HG03520 (cell line): ENCODE measurements at regions not wholly inside any gene's neighbourhood (a gene's known extent, or its start where the extent isn't known, plus 50 kb on each side); places are given as distances from the start of the nearest gene placed in this dataset.
"Not testable (repeated sequence)": the region's sequence is repeated elsewhere in the genome, so short reads cannot be mapped to it uniquely, and the experiment has no call there.

ENCODE experiments used
- ATAC-seq: cut with Tn5 transposase; IDR thresholded peaks from one replicate; pipeline ENCODE4 v1.9.1; 2021; ENCODE audit warnings: mild to moderate bottlenecking, moderate library complexity; ENCODE audit not compliant: unreplicated experiment

DNA sequence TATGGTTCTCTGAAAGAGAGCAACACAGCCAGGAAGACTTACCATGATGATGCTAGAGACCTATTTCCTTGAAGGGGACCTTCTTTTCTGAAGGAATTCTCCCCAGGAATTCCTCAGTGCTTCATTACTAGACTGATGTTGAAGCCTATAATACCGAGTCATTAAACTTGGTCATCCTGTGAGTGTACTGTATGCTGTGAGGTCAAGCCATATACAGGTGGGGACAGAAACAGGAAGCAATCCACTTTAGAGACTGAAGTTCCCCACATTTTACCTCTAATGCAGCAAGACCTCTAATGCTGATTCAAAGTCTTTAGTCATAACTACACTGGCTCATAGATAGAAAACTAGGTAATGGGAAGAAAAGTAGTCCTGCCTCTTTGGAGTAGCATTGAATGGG is 77.1 kb upstream of the RASEF start:
- no peak for ATAC-seq

DNA sequence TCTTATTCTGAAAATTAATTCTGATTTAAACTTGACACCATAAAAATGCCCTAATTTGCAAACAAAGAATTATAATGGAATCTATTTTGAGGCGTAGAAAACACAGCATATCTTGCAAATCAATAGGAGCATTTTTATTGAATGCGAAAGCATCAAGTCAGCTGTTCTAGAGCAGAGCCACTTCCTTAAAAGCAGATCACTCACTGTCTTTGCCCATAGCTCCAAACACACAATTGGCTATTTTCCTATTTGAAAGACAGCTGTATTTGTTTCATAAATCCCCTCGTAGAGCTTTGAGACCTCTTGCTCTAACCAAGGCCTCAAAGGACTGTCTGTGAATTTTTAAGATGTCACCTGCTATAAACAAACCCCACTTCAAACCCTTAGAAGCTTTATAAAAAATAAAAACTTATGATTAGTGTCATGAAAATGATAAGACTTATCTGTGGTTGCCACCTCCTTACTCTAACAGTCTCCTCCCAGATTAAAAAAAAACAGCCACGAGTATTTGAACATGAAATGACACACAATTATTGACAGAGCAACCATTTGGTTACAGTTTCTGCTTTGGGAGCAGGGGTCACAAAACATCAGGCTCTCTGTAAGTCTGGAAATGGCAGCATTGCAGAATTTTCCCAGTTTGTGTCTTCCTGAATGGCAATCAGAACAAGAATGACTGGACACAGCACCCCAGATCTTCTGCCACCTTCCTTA is 75.6 kb upstream of the RASEF start:
- ATAC-seq, result no peak

DNA sequence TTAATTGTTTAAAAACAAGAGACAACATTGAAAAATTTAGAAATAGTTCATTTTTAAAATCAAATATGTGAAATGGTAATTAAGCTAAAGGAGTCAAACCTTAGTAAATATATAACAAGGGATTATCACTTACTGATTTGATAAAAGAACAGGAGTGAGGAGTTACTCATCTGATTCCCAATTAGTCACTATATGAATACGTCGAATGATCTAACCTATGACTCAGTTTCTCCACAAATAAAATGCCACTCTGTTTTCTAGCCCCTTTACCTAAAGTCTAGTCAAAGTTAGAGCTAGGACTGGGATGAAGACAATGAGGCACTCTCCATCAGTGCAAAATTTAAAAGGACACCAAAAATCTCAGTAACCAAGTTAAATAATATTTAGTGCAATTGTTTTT is 70.4 kb upstream of the RASEF start:
- ATAC-seq, result no peak

DNA sequence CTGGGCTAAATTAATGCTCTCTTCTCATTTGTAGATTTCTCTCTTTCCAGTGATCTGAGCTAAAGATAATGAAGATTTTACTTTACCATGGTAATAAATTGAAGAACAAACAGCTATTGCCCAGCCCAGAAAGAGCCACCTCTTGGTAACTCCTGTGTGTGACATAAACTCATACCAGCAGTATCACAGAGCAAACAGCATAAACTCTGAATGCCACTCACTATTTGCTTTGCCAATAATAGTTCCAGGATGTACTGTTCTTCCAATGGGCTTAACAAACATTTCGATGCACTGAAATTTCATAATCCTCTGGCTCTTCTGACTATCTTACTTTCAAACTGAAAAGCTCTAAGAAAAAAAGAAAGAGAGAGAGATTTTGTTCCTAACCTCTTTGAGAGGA is 69.8 kb upstream of the RASEF start:
- no peak for ATAC-seq

GRCh38 chr9:83130541-83130940 is 67.6 kb upstream of the RASEF start:
- ATAC-seq, result no peak

GRCh38 chr9:83125671-83126070 is 62.7 kb upstream of the RASEF start:
- no peak for ATAC-seq

GRCh38 chr9:83119873-83120272 is 56.9 kb upstream of the RASEF start:
- no peak for ATAC-seq

- no peak for ATAC-seq
Observed at GRCh38 chr9:83116026-83116425, 53.1 kb upstream of the RASEF start.

DNA sequence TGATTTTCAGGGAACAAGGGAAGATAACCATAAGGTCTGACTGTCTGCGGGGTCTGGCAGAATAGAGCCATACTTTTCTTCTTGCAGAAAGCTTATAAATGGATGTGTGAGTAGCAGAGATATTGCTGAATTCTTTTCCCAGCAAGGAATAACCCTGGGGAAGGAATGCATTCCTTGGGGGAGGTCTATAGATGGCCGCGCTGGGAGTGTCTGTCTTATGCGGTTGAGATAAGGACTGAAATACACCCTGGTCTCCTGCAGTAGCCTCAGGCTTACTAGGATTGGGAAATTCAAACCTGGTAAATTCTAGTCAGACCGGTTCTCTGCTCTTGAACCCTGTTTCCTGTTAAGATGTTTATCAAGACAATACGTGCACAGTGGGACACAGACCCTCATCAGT is 50.5 kb upstream of the RASEF start:
- not testable (repeated sequence) for ATAC-seq
